Esophagus squamous epithelium (tissue), 5 donors: ENCODE measurements at regions not wholly inside any gene's neighbourhood (a gene's known extent, or its start where the extent isn't known, plus 50 kb on each side); places are given as distances from the start of the nearest gene placed in this dataset.
"Not testable (repeated sequence)": the region's sequence is repeated elsewhere in the genome, so short reads cannot be mapped to it uniquely, and the experiment has no call there.

ENCODE experiments used
- DNase-seq: peaks from one replicate; lab custom pipeline; 2025; lab: John Stamatoyannopoulos, UW
- H3K27ac ChIP-seq, 4 donors: fragments of 200-600 bp; sonication (generic); one replicate each; pipeline ENCODE4 v1.5.1; 2016 to 2019; ENCODE audit warnings: mild to moderate bottlenecking in 1 of 4
- H3K27me3 ChIP-seq, 4 donors: fragments of 200-600 bp; sonication (generic); 1 replicate in 3 of 4; 2 replicates in 1 of 4; pipeline versions ENCODE4 v1.5.1 to v1.6.0; 2017 to 2021; ENCODE audit warnings: antibody characterized with exemption in 1 of 4
- H3K36me3 ChIP-seq, 3 donors: fragments of 200-600 bp; sonication (generic); one replicate each; pipeline ENCODE4 v1.5.1; 2016 to 2019
- H3K4me1 ChIP-seq, 3 donors: fragments of 200-600 bp; sonication (generic); one replicate each; pipeline ENCODE4 v1.5.1; 2017 to 2019
- H3K4me3 ChIP-seq, 4 donors: fragments of 200-600 bp; sonication (generic); 1 replicate in 3 of 4; 2 replicates in 1 of 4; pipeline ENCODE4 v1.5.1; 2016 to 2019; ENCODE audit warnings: mild to moderate bottlenecking in 2 of 4, moderate library complexity in 1 of 4
- H3K9me3 ChIP-seq, 3 donors: fragments of 200-600 bp; sonication (generic); one replicate each; pipeline ENCODE4 v1.5.1; 2016 to 2019
- POLR2A ChIP-seq, 4 donors: fragments of 450-650 bp; IDR thresholded peaks; one replicate each; pipeline ENCODE4 v1.6.1; 2017; ENCODE audit warnings: antibody characterized with exemption in 4 of 4, mild to moderate bottlenecking in 4 of 4, moderate library complexity in 3 of 4
- WGBS, 2 donors: methylation state at CpG; one replicate each; pipeline ENCODE4 v1.1.5; 2018; 5-methylcytosine and 5-hydroxymethylcytosine counted together
- intact Hi-C: fragments of 100-400 bp; cut with DNase I; formaldehyde crosslinking; loops from one replicate; pipeline ENCODE4 v1.15.0; 2022
- TF ChIP-seq, protein P1 (sequence below), 6 experiments: fragments of 450-650 bp in 4 of 6; fragments of 200-600 bp in 2 of 6; sonication (generic) in 2 of 6; IDR thresholded peaks; one replicate each; pipeline ENCODE4 v1.5.1; 2016 to 2019; ENCODE audit warnings: antibody characterized with exemption in 6 of 6, mild to moderate bottlenecking in 4 of 6, moderate library complexity in 4 of 6
- donor health status: DM: yes; HTN: yes; CAD: no.

DNA sequence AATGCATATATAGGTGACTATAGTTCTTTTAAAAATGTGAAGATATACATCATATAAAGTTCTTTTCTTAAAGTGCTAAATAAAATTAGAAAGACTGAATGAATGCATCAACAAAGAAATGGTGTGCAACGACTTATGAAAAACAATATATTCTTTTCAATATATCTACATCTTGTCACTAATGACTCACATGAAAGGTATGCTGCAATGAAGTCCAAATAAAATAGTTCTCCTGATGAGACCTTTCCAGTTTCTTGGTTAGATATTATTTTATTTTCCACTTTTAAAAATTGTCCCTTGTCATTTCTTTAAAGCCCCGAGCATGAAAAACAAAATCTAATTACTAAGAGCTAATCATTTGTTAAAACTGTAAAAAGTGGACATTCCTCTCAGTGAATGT is 462.1 kb downstream of the PCDH11X start:
- H3K27me3 ChIP-seq = peaks cover 0 to 4% (median 0%) of the 10 kb centered on the region in 4 donors
- 60 to 68% methylated on average over 2 of the region's 2 CpGs for WGBS, 2 donors
- TF ChIP-seq, protein P1, sequence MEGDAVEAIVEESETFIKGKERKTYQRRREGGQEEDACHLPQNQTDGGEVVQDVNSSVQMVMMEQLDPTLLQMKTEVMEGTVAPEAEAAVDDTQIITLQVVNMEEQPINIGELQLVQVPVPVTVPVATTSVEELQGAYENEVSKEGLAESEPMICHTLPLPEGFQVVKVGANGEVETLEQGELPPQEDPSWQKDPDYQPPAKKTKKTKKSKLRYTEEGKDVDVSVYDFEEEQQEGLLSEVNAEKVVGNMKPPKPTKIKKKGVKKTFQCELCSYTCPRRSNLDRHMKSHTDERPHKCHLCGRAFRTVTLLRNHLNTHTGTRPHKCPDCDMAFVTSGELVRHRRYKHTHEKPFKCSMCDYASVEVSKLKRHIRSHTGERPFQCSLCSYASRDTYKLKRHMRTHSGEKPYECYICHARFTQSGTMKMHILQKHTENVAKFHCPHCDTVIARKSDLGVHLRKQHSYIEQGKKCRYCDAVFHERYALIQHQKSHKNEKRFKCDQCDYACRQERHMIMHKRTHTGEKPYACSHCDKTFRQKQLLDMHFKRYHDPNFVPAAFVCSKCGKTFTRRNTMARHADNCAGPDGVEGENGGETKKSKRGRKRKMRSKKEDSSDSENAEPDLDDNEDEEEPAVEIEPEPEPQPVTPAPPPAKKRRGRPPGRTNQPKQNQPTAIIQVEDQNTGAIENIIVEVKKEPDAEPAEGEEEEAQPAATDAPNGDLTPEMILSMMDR (IDR thresholded peaks at IDR 0.05) = no peak
- no peak for TF ChIP-seq POLR2A (IDR thresholded peaks at IDR 0.05)
- no peaks in the 10 kb centered on the region for H3K36me3 ChIP-seq
- no peak overlapping the region for H3K27ac ChIP-seq
- intact Hi-C loops = no loop called here
- no peaks in the 10 kb centered on the region for H3K9me3 ChIP-seq
- H3K4me3 ChIP-seq = no peak overlapping the region
- no peaks in the 10 kb centered on the region for H3K4me1 ChIP-seq
- no peak for DNase-seq

DNA sequence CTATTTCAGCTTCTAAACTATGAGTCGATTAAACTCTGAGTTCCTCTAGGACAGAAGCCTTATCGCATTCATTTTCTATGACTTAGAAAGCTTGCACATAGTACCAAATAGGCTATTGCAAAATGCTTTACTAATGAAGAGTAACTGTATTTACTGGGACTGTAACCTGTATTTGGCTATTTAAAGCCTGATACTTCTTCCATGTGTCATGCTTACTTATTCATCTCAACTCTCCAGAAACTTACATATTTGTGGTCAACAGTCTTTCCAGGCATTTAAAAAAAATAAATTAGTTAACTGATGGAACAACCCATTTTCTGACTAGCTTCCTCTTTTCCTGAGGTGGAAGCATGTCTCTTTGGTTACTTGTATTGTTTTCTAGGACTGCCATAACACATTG is 467.9 kb downstream of the PCDH11X start:
- Histone ChIP-seq H3K27me3 (peaks cover 0 to 4% (median 0%) of the 10 kb centered on the region in 4 donors), H3K36me3 (no peaks in the 10 kb centered on the region), H3K27ac (no peak overlapping the region), H3K4me1 (no peaks in the 10 kb centered on the region), H3K4me3 (no peak overlapping the region), H3K9me3 (no peaks in the 10 kb centered on the region)
- intact Hi-C loops = no loop called here
- TF ChIP-seq, protein P1 (IDR thresholded peaks at IDR 0.05) = no peak
- no peak for TF ChIP-seq POLR2A (IDR thresholded peaks at IDR 0.05)
- 97 to 98% methylated on average over 2 of the region's 2 CpGs for WGBS, 2 donors
- DNase-seq = no peak

DNA sequence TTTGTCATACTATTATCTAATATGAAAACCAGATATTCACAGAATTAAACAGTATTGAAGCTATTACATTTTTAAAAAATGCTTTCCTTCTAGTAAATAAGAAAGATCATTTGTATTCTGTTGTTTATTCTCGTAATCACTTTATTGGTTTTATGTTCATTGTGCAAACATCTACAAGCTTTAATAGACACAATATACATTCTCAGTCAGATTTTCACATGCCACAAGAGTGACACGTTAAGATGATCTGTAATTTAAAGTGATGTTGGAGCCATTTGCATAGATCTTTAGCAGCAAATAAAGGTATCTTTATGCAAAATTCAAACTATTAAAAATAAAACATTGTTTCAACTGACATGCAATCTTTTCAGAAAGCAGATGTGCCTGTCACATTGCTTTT is 469.9 kb downstream of the PCDH11X start:
- WGBS, 2 donors = 61 to 63% methylated on average over 2 of the region's 2 CpGs
- Histone ChIP-seq H3K4me1 (no peaks in the 10 kb centered on the region), H3K36me3 (no peaks in the 10 kb centered on the region), H3K9me3 (no peaks in the 10 kb centered on the region), H3K4me3 (no peak overlapping the region), H3K27me3 (peaks cover 0 to 1% (median 0%) of the 10 kb centered on the region in 4 donors), H3K27ac (no peak overlapping the region)
- TF ChIP-seq, protein P1 (IDR thresholded peaks at IDR 0.05) = no peak
- TF ChIP-seq POLR2A (IDR thresholded peaks at IDR 0.05) = no peak
- intact Hi-C loops = no loop called here
- no peak for DNase-seq

DNA sequence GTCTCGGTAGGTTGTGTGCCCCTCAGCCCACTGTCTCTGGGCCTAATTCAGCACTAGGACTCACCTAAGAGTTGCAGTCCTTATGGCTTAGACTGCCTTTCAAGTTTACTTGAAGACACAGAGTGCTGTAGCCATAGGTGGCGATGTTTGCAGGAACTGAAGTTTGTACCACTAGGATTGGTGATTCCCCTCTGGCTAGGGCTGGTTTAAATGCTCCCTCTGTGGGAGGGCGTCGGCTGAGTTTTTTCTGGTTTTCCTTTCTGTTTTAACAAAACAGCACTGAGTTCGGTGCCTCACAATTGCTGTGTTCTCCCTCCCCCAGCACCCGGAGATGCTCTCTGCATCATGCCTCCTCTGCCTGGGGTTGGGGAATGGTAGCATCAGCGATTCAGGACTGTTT is 480.9 kb downstream of the PCDH11X start:
- 66 to 74% methylated on average over 3 to 7 of the region's 7 CpGs for WGBS, 2 donors
- Histone ChIP-seq H3K9me3 (peaks cover 0 to 15% (median 0%) of the 10 kb centered on the region in 3 donors), H3K36me3 (no peaks in the 10 kb centered on the region), H3K4me1 (no peaks in the 10 kb centered on the region), H3K27ac (no peak overlapping the region), H3K27me3 (no peaks in the 10 kb centered on the region), H3K4me3 (no peak overlapping the region)
- TF ChIP-seq, protein P1 (IDR thresholded peaks at IDR 0.05) = no peak
- TF ChIP-seq POLR2A (IDR thresholded peaks at IDR 0.05) = no peak
- DNase-seq = no peak
- intact Hi-C loops = no loop called here

DNA sequence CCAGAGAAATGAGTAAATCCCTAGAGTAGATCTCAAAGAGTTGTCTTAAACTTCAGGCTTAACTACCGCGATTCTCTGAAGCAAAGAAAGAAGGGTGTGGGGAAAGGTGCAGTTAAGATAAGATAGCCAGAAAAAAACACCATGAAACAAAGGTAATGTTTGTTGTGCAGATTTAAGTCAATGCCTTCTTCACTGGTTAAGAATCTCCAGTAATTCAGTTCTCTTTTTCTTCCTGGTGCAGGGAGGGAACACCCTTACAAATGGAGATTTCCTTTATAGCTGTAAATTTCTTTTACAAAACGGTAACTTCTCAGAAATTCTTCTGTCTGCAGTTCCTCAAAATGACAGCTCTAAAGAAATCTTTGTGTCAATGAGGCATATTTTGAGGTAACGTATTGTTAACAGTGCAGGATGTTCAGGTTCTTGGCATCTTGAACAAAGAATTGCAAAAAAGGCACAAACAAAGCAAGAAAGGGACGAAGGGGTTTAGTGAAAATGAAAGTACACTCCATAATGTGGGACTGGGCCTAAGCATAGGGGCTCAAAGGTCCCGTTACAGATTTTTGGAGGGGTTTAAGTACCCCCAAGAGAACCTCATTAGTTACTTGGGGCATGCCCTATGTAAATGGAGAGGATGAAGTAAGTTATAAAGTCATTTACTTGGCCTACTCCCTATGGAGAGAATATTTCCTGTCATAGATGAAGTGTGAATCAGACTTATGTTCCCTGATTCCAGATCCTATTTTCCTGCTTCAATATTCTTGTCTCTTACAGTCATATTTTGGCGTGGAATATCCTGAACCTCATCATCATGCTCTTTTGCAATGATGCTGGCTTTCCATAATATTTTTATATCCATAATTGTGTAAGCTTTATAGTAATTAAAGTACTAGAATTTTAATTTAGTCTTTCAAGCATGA is 492.0 kb downstream of the PCDH11X start:
- H3K27ac ChIP-seq = no peak overlapping the region
- H3K4me3 ChIP-seq = no peak overlapping the region
- intact Hi-C loops = no loop called here
- WGBS, 2 donors = 15 to 25% methylated on average over 6 to 7 of the region's 7 CpGs
- H3K27me3 ChIP-seq = no peaks in the 10 kb centered on the region
- no peaks in the 10 kb centered on the region for H3K9me3 ChIP-seq
- no peak for TF ChIP-seq POLR2A (IDR thresholded peaks at IDR 0.05)
- TF ChIP-seq, protein P1 (IDR thresholded peaks at IDR 0.05) = no peak
- no peak for DNase-seq
- no peaks in the 10 kb centered on the region for H3K4me1 ChIP-seq
- no peaks in the 10 kb centered on the region for H3K36me3 ChIP-seq

DNA sequence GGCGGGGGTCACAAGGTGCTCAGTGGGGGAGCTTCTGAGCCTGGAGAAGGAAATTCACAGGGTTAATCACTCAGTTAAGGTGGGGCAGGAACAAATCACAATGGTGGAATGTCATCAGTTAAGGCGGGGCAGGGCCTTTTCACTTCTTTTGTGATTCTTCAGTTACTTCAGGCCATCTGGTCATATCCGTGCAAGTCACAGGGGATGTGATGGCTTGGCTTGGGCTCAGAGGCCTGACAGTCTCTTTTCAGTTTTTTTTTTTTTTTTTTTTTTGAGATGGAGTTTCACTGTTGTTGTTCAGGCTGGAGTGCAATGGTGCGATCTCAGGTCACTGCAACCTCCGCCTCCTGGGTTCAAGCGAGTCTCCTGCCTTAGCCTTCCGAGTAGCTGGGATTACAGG is 499.4 kb downstream of the PCDH11X start:
- H3K4me1 ChIP-seq, intact Hi-C loops, DNase-seq, H3K9me3 ChIP-seq, H3K4me3 ChIP-seq, H3K27me3 ChIP-seq, H3K27ac ChIP-seq, H3K36me3 ChIP-seq: not testable (repeated sequence)
- 85 to 86% methylated on average over 6 of the region's 7 CpGs for WGBS, 2 donors

DNA sequence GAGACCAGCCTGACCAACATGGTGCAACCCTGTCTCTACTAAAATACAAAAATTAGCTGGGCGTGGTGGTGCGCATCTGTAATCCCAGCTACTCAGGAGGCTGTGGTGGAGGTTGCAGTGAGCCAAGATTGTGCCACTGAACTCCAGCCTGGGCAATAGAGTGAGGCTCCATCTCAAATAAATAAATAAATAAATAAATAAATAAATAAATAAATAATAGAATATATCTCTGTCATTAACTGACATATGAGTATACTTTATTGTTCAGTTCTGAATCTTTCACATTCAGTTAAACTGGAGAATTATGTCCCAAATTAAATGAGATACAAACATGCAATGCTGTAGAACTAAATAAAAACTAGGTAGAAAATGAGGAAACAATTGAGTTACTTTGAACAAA is 501.2 kb downstream of the PCDH11X start:
- H3K36me3 ChIP-seq, H3K9me3 ChIP-seq, intact Hi-C loops, DNase-seq, H3K27me3 ChIP-seq, H3K27ac ChIP-seq, H3K4me3 ChIP-seq, H3K4me1 ChIP-seq: not testable (repeated sequence)
- 95 to 100% methylated on average over 2 of the region's 2 CpGs for WGBS, 2 donors
